ENCODE measurements at regions not wholly inside any gene's neighbourhood (a gene's known extent, or its start where the extent isn't known, plus 50 kb on each side); places are given as distances from the start of the nearest gene placed in this dataset.

DNA sequence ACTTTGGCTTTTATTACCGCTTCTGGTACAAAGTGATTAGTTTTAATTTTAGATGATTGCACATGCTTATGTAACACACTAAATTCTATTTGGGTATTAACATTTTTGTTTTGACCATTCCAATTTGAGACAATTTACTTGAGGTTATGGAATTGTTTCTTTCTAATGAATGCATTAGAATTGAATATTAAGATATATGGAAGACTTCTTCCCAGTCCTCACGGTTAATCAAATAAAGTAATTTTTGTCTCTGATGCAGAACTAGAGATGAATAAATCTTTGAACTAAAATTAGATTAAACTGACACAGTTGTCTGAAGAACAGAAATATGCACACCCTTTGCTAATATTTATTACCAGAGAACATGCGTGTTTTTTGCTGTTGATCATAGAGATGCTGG, 127.1 kb upstream of the FBXL17 start:
- TF ChIP-seq, protein P1, sequence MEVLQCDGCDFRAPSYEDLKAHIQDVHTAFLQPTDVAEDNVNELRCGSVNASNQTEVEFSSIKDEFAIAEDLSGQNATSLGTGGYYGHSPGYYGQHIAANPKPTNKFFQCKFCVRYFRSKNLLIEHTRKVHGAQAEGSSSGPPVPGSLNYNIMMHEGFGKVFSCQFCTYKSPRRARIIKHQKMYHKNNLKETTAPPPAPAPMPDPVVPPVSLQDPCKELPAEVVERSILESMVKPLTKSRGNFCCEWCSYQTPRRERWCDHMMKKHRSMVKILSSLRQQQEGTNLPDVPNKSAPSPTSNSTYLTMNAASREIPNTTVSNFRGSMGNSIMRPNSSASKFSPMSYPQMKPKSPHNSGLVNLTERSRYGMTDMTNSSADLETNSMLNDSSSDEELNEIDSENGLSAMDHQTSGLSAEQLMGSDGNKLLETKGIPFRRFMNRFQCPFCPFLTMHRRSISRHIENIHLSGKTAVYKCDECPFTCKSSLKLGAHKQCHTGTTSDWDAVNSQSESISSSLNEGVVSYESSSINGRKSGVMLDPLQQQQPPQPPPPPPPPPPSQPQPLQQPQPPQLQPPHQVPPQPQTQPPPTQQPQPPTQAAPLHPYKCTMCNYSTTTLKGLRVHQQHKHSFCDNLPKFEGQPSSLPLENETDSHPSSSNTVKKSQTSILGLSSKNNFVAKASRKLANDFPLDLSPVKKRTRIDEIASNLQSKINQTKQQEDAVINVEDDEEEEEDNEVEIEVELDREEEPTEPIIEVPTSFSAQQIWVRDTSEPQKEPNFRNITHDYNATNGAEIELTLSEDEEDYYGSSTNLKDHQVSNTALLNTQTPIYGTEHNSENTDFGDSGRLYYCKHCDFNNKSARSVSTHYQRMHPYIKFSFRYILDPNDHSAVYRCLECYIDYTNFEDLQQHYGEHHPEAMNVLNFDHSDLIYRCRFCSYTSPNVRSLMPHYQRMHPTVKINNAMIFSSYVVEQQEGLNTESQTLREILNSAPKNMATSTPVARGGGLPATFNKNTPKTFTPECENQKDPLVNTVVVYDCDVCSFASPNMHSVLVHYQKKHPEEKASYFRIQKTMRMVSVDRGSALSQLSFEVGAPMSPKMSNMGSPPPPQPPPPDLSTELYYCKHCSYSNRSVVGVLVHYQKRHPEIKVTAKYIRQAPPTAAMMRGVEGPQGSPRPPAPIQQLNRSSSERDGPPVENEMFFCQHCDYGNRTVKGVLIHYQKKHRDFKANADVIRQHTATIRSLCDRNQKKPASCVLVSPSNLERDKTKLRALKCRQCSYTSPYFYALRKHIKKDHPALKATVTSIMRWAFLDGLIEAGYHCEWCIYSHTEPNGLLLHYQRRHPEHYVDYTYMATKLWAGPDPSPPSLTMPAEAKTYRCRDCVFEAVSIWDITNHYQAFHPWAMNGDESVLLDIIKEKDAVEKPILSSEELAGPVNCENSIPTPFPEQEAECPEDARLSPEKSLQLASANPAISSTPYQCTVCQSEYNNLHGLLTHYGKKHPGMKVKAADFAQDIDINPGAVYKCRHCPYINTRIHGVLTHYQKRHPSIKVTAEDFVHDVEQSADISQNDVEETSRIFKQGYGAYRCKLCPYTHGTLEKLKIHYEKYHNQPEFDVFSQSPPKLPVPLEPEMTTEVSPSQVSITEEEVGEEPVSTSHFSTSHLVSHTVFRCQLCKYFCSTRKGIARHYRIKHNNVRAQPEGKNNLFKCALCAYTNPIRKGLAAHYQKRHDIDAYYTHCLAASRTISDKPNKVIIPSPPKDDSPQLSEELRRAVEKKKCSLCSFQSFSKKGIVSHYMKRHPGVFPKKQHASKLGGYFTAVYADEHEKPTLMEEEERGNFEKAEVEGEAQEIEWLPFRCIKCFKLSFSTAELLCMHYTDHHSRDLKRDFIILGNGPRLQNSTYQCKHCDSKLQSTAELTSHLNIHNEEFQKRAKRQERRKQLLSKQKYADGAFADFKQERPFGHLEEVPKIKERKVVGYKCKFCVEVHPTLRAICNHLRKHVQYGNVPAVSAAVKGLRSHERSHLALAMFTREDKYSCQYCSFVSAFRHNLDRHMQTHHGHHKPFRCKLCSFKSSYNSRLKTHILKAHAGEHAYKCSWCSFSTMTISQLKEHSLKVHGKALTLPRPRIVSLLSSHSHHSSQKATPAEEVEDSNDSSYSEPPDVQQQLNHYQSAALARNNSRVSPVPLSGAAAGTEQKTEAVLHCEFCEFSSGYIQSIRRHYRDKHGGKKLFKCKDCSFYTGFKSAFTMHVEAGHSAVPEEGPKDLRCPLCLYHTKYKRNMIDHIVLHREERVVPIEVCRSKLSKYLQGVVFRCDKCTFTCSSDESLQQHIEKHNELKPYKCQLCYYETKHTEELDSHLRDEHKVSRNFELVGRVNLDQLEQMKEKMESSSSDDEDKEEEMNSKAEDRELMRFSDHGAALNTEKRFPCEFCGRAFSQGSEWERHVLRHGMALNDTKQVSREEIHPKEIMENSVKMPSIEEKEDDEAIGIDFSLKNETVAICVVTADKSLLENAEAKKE (CRISPR knock-in tag; IDR thresholded peaks at IDR 0.05): no peak
- TF ChIP-seq, protein P2, sequence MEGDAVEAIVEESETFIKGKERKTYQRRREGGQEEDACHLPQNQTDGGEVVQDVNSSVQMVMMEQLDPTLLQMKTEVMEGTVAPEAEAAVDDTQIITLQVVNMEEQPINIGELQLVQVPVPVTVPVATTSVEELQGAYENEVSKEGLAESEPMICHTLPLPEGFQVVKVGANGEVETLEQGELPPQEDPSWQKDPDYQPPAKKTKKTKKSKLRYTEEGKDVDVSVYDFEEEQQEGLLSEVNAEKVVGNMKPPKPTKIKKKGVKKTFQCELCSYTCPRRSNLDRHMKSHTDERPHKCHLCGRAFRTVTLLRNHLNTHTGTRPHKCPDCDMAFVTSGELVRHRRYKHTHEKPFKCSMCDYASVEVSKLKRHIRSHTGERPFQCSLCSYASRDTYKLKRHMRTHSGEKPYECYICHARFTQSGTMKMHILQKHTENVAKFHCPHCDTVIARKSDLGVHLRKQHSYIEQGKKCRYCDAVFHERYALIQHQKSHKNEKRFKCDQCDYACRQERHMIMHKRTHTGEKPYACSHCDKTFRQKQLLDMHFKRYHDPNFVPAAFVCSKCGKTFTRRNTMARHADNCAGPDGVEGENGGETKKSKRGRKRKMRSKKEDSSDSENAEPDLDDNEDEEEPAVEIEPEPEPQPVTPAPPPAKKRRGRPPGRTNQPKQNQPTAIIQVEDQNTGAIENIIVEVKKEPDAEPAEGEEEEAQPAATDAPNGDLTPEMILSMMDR (conservative IDR thresholded peaks at IDR 0.05; ENCODE audit: low read depth in 2 of 2): no peak
- TF ChIP-seq POLR2AphosphoS5 (IDR thresholded peaks at IDR 0.05; ENCODE audit: low read depth): no peak
- TF ChIP-seq CREB1 (CRISPR knock-in tag; IDR thresholded peaks at IDR 0.05; ENCODE audit: low read depth): no peak
- TF ChIP-seq, protein P3, sequence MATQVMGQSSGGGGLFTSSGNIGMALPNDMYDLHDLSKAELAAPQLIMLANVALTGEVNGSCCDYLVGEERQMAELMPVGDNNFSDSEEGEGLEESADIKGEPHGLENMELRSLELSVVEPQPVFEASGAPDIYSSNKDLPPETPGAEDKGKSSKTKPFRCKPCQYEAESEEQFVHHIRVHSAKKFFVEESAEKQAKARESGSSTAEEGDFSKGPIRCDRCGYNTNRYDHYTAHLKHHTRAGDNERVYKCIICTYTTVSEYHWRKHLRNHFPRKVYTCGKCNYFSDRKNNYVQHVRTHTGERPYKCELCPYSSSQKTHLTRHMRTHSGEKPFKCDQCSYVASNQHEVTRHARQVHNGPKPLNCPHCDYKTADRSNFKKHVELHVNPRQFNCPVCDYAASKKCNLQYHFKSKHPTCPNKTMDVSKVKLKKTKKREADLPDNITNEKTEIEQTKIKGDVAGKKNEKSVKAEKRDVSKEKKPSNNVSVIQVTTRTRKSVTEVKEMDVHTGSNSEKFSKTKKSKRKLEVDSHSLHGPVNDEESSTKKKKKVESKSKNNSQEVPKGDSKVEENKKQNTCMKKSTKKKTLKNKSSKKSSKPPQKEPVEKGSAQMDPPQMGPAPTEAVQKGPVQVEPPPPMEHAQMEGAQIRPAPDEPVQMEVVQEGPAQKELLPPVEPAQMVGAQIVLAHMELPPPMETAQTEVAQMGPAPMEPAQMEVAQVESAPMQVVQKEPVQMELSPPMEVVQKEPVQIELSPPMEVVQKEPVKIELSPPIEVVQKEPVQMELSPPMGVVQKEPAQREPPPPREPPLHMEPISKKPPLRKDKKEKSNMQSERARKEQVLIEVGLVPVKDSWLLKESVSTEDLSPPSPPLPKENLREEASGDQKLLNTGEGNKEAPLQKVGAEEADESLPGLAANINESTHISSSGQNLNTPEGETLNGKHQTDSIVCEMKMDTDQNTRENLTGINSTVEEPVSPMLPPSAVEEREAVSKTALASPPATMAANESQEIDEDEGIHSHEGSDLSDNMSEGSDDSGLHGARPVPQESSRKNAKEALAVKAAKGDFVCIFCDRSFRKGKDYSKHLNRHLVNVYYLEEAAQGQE (IDR thresholded peaks at IDR 0.05; ENCODE audit: unreplicated experiment): no peak
- no peak for TF ChIP-seq JUNB (IDR thresholded peaks at IDR 0.05; ENCODE audit: unreplicated experiment)
- no peak for TF ChIP-seq EZH2phosphoT487 (IDR thresholded peaks at IDR 0.05; ENCODE audit: unreplicated experiment)
- TF ChIP-seq EZH2 (IDR thresholded peaks at IDR 0.05; ENCODE audit: low read depth, unreplicated experiment): no peak
- TF ChIP-seq, protein P4, sequence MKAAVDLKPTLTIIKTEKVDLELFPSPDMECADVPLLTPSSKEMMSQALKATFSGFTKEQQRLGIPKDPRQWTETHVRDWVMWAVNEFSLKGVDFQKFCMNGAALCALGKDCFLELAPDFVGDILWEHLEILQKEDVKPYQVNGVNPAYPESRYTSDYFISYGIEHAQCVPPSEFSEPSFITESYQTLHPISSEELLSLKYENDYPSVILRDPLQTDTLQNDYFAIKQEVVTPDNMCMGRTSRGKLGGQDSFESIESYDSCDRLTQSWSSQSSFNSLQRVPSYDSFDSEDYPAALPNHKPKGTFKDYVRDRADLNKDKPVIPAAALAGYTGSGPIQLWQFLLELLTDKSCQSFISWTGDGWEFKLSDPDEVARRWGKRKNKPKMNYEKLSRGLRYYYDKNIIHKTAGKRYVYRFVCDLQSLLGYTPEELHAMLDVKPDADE (IDR thresholded peaks at IDR 0.05): no peak

Measured in GM23338 (cell line).